Gastrocnemius medialis (tissue), 4 donors: ENCODE measurements at regions not wholly inside any gene's neighbourhood (a gene's known extent, or its start where the extent isn't known, plus 50 kb on each side); places are given as distances from the start of the nearest gene placed in this dataset.

ENCODE experiments used
- POLR2A ChIP-seq, 2 donors: fragments of 450-650 bp; IDR thresholded peaks; one replicate each; pipeline ENCODE4 v1.6.1; 2017; ENCODE audit warnings: antibody characterized with exemption in 2 of 2, mild to moderate bottlenecking in 2 of 2, moderate library complexity in 2 of 2
- TF ChIP-seq, protein P1 (sequence below), 5 experiments: fragments of 450-650 bp in 3 of 5; fragments of 200-600 bp in 2 of 5; sonication (generic) in 2 of 5; IDR thresholded peaks in 4 of 5; conservative IDR thresholded peaks in 1 of 5; 1 replicate in 4 of 5; 2 replicates in 1 of 5; pipeline ENCODE4 v1.5.1; 2016 to 2019; ENCODE audit warnings: antibody characterized with exemption in 5 of 5, mild to moderate bottlenecking in 3 of 5, moderate library complexity in 3 of 5

DNA sequence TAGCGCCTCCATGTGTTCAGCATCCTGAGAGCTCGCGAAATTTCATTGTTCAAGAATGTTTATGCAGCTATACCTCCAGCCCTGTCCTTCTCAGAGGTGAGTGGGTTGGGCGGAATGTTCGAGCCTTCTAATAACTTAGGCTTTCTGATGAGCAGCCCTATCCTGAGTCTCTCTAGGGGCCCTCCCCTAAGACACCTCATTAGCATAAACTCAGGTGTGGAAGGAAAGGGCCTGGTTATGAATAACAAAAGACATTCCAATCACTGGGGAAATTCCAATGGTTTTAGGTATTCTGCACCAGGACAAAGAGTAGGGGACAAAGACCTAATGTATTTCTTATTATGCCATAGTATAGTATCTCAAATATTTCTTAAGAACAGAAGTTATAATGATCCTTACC is 138.1 kb upstream of the PDZRN3 start:
- TF ChIP-seq, protein P1, sequence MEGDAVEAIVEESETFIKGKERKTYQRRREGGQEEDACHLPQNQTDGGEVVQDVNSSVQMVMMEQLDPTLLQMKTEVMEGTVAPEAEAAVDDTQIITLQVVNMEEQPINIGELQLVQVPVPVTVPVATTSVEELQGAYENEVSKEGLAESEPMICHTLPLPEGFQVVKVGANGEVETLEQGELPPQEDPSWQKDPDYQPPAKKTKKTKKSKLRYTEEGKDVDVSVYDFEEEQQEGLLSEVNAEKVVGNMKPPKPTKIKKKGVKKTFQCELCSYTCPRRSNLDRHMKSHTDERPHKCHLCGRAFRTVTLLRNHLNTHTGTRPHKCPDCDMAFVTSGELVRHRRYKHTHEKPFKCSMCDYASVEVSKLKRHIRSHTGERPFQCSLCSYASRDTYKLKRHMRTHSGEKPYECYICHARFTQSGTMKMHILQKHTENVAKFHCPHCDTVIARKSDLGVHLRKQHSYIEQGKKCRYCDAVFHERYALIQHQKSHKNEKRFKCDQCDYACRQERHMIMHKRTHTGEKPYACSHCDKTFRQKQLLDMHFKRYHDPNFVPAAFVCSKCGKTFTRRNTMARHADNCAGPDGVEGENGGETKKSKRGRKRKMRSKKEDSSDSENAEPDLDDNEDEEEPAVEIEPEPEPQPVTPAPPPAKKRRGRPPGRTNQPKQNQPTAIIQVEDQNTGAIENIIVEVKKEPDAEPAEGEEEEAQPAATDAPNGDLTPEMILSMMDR (IDR thresholded peaks at IDR 0.05 in 4 of 5, conservative IDR thresholded peaks at IDR 0.05 in 1 of 5) = no peak
- TF ChIP-seq POLR2A (IDR thresholded peaks at IDR 0.05) = no peak
